Occipital lobe (tissue), 1 donor: ENCODE measurements at regions not wholly inside any gene's neighbourhood (a gene's known extent, or its start where the extent isn't known, plus 50 kb on each side); places are given as distances from the start of the nearest gene placed in this dataset.
"Not testable (repeated sequence)": the region's sequence is repeated elsewhere in the genome, so short reads cannot be mapped to it uniquely, and the experiment has no call there.

Source experiments
- DNase-seq: peaks from one replicate; lab custom pipeline; 2025; lab: John Stamatoyannopoulos, UW

DNA sequence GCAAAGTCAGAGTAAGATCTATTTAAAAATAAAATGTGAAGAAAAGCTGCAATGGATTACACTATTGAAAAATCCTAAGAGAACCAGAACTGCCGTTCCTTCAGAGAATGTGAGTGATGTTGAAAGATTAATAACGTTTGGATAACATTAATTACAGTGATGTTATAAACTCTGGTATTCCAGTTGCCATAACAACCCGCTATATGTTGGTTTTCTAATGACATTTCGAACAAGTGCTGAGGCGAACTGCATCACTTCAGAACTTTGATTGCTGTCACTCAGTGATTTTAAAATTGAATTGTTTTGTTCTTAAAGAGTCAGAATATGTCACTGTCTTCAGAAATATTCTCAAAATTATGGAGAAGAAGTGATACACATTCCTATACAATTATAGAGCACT lies 89.4 kb upstream of the KIF2A start:
- DNase-seq = not testable (repeated sequence)

DNA sequence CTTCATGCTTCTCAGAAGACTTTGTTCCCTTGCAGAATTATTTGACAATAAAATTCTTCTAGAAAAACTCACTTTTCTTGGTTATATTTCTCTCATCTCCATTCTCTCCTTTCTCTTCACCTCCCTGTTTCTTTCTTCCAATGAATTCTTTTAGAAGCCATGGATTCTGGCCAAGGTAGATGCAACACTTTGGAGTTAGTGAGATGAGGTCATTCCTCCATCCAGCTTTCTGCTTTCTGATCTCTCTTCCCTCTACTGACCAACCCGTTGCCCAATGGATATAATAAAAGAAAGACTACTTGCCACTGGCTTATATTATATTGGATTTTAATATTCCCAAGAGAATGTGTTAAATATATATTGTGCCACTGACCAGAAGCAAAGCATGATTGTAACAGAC lies 88.9 kb upstream of the KIF2A start:
- DNase-seq = not testable (repeated sequence)

DNA sequence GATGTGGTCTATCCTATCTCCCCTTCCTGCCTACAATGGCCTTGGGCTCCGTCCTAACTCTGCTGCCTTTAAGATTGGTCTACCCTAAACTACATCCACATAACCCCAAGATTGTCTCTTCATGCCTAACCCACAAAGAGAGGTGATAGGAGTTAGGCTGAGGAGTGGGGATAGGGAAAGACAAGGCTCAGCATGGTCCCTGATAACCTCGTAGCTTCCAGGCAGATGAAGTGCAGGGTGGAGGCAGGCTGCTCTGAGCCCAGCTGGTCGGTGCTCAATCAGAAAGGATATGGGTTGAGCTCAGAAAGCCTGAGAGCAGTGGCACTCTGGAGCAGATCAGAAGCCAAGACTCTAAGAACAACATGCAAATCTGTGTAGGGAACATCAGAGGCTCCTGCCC lies 87.1 kb upstream of the KIF2A start:
- not testable (repeated sequence) for DNase-seq

DNA sequence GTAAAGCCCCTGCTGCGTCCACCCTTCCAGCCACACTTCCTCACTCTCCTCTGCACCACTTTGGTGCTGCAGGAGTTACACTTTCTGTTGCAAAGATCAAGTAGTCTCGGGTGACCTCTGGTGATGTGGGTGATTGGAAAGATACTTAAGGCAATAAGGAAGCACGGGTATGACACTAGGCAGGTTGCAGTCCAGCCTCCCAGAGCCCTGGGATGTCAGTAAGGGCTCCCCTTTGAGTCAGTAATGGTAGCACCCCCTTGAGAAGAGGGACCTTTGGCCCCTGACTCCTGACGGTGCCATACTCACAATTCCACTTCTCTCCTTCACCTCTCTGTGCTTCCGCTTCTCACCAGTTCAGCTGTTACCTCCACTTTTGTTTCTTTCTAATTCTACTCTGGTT lies 84.1 kb upstream of the KIF2A start:
- DNase-seq = not testable (repeated sequence)

DNA sequence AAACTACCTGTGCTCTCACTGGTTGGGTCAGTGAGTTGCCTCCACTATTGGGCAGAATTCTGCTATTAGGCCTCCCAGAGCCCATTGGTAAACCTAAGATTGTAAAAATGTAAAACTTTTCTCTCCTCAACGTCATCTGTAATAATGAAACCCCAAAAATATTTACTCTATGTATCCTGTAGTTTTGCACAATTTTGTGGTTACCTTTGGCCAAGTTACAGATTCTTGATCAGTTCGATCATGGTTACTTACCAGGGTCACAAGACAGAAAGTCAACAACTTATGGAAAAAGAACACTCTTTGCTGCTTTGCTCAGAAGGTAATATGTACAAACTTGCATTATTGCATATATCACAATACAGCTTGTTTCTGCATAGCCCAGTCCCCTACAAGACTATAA lies 83.7 kb upstream of the KIF2A start:
- DNase-seq = not testable (repeated sequence)

DNA sequence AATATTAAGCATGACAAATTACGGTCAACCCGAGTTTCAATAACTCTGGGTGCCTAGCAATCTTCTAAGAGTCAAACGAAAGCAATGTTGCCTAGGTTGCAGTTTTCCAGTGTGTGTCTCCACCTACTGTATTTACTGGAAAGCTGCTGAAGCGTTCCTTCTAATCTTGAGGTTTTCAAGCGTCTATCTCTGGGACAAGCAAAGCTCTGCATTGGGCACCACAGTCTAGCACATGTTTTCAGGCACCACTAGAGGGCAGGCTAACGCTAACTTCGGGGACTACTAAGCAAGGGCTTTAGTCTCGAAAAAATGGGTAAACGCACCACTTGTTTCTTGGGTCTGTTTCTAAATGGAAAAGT lies 82.7 kb upstream of the KIF2A start:
- DNase-seq = not testable (repeated sequence)

DNA sequence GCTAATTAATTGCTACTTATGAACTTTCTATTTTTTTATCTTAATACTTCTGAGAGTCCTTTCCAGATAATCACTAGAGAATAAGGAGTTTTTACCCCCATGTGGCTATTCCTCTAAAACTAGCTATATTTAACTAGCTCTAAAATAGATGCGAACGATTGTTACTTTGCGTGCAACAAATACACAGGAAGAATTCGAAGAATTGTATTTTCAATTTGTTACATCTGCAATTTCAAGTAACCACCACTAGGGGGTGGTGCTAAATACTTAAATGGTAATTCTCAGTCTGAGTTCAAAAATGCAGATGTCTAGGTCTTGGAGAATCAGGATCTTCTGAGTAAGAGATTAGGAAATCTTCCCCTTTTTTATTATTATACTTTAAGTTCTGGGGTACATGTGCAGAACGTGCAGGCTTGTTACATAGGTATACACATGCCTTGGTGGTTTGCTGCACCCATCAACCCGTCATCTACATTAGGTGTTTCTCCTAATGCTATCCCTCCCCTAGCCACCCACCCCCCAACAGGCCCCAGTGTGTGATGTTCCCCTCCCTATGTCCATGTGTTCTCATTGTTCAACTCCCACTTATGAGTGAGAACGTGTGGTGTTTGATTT lies 80.9 kb upstream of the KIF2A start:
- DNase-seq = not testable (repeated sequence)

DNA sequence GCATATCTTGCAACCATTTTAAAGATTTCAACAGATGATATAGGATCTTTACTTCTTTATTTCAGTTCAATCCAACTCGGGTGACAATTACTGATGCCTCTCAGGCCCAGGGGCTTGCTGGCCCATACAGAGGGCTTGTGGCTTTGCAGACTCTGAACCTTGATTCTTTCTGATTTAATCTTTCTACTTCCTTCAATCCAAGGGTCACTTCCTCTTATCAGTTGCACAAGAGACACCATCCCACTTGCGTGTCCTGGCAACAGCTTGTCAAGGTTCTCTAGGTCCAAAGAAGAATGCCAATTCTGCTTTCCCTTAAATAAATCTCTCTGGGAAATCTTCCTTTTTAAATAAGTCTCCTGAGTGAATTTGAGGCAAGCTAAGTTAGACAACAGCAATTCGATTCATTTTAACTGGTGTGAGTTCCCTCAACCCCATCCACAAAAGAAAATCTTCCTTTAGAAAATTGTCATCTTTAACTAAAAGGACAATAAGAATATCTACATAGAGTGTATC lies 75.1 kb upstream of the KIF2A start:
- DNase-seq = not testable (repeated sequence)

DNA sequence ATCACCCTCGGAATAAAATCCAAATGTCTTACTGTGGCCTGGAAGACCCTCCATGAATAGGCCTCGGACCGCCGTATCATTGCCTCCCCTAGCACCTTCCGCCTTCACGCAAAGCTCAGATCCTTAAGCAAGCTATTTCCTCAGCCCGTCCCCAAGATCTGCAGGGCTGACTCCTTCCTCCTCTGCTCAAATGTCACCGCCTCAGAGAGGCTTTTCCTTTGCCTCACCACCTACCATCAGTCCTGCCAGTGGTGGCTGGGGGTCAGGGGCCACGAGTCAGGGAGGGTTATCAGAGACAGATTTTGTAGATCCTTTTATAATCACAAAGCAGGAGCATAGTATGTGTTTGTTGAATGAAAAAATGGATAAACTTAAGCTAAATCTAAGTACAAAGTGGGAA lies 74.4 kb upstream of the KIF2A start:
- no peak for DNase-seq

DNA sequence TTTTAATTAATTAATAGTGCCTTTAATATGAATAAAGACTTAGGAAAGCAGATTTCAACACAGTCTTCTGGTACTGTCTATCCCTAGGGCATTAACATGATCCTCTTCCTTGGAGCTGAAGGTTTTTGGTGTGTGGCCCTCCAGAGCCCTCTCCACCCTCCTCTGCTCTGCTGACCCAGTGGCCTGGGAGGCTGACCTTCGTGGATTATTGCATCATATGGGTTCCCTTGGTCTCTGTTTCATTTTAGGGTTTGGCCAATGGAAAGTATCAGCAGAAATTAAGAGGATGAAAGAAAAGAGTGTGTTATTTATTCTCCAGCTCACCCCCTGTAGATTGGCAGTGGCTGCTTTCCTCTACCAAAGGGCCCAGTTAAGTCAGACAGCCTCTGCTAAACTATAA lies 73.8 kb upstream of the KIF2A start:
- DNase-seq = not testable (repeated sequence)

DNA sequence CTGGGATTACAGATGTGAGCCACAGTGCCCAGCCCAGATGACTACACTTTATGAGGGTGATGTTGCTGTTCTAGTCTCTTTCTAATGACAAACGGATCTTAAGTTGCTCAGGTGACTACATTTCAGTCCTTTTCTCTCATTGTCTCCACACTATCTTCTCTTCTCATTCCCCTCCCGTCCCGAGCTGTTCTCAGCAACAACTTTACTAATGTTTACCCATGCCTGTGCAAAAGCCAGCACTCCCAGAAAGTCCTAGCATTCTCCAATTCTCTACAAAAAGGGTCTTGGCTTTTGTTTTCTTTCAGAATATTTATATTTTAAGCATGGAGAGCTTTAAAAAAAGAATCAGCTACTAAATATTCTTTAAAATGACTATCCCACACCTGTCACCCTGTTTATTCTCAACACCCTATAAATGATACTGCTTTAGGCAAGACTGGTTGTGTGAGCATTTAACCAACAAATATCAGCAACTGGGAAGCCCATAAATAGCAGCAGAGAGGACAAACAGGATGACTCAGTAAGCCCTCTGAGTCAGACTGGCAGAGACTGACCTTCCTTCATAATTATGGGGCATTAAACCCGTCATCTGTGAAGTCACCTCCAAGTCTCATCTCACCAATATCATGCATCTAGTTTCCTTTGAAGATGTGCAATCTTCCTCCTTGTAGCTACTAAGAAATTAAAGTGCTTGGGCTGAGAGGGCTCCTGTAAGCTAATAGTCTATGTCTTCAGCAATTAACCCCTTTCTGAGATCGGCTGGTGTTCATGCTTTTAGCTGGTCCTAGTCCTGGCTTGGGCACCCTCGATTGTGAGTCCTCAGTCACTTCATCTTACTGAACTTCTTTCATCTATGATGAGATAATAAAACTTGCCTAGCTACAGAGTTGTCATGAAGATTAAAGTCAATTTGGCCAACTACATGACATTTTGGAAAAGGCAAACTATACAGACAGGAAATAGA lies 72.6 kb upstream of the KIF2A start:
- DNase-seq = not testable (repeated sequence)

DNA sequence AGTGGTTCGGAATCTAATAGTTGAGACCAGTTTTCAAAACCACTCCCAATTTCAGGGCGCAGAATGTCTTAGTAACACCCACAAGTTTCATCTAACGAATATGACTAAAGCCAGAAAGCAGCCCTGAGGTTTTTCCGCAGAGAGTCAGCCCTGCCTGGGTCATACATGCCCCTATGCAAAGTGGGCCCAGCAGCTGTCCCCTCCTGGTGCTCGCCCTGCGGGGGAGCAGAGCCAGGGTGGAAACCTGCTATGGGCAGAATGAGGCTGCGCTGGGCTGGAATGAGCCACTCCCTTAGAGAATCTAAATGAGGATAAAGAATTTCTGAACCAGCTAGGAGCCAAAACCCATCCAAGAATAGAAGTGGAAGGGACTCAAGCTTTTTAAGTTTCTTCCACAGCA lies 69.4 kb upstream of the KIF2A start:
- DNase-seq = not testable (repeated sequence)

DNA sequence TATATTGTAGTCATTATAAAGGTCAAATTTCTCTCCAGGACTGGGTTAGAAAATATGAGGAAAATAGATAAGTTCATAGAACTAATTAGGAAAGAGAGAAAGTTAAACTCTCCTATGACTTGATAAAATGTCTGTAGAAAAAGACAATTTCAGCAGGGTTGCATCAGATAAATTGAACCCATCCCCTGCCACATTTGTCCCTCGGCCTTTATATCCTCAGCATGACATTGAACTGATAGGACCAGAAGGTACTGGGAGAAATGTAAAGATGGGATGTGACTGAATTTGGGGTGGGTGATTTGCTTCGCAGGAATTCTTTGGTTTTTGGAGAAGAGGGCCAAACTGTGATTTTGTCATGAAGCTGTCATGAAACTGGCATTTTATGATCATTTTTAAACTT lies 68.1 kb upstream of the KIF2A start:
- DNase-seq = not testable (repeated sequence)

DNA sequence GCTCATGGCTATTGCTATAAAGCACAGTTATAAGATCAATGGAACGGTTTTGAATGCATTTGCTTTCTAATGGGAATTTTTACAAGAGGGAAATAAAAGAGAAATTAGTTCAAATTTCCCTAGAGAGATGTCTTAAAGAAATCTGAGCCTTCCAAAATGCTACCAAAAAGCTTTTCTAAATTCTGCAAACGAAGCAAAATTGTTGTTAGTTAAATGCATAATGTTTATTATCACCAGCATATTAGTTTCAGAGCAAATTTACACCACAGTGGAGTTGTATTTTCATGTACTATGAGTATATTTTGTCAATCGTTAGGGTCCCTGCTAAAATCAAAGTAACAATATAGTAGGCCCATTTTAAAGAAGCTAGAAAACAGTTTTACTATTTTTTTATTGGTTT lies 67.4 kb upstream of the KIF2A start:
- not testable (repeated sequence) for DNase-seq

DNA sequence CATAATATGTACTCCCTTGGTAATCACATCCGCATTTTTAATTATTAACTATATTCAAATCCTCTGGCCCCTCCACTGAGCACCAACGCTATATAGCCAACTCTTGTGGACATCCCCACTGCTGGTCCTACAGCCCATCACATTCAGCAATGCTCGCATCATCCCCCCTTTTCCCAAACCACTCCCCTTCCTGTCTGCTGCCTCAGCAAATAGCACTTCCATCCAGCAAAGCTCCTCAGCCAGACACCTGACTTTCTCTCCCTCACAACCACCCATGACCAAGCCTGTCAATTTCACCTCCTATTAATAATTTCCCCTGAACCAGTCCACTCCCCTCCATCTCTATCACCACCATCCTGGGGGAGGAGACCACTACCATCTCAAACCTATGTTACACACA lies 65.5 kb upstream of the KIF2A start:
- not testable (repeated sequence) for DNase-seq

DNA sequence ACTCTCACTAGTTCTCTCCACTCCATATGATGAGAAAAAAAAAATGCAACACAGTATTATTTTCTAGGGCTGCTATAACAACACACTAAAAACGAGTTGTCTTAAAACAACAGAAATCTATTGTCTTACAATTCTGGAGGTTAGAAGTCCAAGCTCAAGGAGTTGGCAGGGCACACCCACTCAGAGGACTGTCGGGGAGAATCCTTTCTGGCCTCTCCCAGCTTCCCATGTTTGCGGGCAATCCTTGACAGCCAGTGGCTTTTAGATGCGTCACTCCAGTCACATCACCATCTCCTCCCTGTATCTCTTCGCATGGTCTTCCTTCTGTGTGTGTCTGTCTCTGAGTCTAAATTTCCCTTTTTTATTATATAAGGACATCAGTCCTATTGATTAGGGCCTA lies 64.0 kb upstream of the KIF2A start:
- not testable (repeated sequence) for DNase-seq

DNA sequence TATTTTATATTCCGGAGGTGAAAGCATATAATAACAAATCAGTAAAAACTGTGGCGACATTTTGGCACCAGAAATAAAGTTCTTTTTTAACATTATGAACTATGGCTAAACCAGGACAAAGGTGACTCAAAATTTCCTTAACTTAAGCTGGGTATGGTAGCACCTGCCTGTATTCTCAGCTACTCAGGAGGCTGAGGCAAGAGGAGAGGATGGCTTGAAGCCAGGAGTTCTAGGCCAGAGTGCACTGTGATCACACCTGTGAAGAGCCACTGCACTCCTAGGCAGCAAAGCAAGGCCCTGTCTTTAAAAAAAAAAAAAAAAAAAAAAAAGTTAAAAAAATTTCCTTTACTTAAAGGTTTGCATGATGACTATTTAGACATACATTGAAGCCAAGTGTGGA lies 63.0 kb upstream of the KIF2A start:
- DNase-seq = not testable (repeated sequence)

DNA sequence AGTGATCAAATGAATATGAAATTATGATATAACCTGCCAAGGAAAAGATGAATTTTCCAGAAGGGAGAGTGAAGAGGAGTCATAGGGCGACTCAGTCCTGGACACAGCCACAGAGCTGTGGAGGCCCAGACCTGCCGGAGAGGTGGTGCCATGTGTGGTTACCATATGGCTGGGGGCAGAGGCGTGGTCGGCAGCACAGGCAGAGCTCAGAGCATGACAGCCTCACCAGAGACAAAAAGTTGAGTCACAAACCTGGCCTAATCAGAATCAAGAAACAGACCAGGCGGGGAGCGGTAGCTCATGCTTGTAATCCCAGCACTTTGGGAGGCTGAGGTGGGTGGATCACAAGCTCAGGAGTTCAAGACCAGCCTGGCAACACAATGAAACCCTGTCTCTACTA lies 57.8 kb upstream of the KIF2A start:
- not testable (repeated sequence) for DNase-seq

DNA sequence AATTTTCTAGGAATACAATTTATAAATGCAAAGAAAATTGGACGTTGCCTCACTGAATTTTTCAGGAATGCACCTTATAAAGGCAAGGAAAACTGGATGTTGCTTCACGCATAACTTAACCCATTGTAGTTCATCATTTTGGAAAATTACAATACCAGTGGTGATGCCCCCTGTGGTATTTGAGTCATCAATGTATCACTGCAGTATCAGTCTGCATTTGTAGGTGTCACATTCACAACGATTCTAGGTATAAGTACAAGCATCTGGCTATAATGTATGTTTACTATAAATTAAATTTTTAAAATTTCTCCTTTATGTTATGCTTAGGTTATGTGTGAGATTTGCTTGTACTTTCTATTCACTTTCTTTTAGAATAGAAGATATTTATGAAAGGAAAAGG lies 55.9 kb upstream of the KIF2A start:
- not testable (repeated sequence) for DNase-seq

DNA sequence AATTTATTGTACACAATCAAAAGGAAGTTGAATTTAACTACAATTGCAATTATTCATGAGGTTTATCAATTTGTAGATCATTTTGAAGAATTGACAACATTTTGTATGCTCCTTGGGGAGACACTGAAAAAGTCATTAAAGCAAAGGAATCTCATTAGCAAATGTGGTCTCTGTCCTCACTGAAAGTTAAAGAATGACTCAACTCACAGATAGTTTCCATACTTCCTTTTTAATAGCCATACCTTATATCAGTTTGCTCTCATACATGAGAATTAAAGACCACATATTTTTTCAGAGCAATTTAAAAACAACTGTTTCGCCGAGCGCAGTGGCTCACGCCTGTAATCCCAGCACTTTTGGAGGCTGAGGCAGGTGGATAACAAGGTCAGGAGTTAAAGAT lies 55.1 kb upstream of the KIF2A start:
- not testable (repeated sequence) for DNase-seq

DNA sequence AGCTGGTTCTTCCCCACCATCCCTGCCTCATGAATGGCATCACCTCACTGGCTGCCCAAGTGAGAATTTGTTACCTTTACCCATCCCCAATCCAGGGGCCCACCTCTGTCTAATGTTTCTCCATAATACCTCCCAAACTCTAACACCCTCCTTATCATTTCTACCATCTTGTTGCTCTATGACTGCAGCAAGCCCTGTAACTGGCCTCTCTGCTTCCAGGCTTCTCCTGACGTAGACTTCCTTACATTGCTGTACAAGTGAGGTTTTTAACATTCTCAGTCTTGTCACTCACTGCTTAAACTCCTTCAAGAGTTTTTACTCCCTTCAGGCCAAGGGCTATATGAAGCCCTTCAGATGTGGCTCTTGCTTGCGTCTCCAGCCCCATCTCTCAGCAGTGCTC lies 53.5 kb upstream of the KIF2A start:
- not testable (repeated sequence) for DNase-seq

DNA sequence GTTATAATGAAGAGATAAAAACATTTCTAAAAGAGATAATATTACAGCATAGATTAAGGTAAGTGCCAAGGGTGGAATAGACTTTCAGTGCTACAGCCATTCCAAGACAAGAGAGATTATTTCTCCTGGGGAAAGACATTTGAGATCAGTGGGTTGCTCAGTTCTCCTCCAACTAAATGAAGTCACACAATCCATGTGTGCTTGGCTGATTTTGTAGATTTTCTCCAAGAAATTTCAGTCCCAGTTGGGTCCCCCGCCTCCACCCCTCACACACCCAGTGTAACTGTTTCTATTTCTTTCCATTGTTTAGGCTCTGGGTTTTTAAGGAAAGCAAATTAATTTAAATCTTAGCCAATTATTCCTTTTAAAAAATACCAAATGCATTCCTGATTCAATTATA lies 50.5 kb upstream of the KIF2A start:
- not testable (repeated sequence) for DNase-seq
